Activated T-helper 1 cell treated with Interleukin-2 at 50 U/mL for 16 hours (primary cell): ENCODE measurements at regions not wholly inside any gene's neighbourhood (a gene's known extent, or its start where the extent isn't known, plus 50 kb on each side); places are given as distances from the start of the nearest gene placed in this dataset.

Source experiments
- DNase-seq: peaks from one replicate; pipeline ENCODE4 v3.0.0-alpha.2; 2020; ENCODE audit warnings: low read depth

DNA sequence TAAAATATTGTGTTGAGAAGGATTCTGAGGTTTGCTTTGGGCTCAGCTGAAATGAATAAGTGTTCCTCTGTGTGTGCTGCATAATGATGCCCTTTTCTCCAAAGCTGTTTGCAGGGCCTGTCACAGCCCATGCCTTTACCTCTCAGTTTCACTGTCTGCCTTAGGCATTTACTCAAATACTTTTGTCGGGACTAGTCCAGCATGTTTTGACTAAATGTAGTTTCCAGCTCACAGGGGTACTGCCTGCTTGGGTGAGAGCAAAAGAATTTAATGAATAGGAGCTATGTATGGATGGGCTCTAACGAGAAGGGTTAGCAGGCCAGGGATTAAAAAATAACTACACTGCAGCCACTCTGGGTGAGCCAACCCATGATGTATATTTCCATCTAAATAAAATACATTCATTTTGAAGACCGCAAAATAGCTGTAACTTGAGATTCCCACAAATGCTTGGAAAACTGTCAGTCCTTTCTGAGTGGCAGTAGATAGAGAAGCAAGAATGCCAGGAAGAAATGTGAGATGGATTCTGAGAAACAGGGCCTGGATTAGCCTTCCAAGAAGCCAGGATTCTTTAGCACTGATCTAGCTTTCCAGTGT, 549.2 kb upstream of the TBL1XR1 start:
- no peak for DNase-seq

- no peak for DNase-seq
Measured at GRCh38 chr3:177749836-177750235, 552.6 kb upstream of the TBL1XR1 start.

DNA sequence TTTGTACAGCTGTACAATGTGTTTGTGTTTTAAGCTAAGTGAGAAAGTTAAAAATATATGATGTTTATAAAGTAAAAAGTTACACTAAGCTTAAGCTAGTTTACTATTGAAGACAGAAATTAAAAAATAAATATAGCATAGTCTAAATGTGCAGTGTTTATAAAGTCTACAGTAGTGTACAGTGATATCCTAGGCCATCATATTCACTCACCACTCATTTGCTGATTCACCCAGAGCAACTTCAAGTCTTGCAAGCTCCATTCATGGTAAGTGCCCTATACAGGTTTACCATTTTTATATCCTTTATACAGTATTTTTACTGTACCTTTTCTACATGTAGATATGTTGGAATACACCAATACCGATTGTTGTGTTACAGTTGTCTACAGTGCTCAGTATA, 553.2 kb upstream of the TBL1XR1 start:
- no peak for DNase-seq

GRCh38 chr3:177751770-177752169, 554.5 kb upstream of the TBL1XR1 start:
- no peak for DNase-seq

GRCh38 chr3:177752831-177753230, 555.5 kb upstream of the TBL1XR1 start:
- no peak for DNase-seq

DNA sequence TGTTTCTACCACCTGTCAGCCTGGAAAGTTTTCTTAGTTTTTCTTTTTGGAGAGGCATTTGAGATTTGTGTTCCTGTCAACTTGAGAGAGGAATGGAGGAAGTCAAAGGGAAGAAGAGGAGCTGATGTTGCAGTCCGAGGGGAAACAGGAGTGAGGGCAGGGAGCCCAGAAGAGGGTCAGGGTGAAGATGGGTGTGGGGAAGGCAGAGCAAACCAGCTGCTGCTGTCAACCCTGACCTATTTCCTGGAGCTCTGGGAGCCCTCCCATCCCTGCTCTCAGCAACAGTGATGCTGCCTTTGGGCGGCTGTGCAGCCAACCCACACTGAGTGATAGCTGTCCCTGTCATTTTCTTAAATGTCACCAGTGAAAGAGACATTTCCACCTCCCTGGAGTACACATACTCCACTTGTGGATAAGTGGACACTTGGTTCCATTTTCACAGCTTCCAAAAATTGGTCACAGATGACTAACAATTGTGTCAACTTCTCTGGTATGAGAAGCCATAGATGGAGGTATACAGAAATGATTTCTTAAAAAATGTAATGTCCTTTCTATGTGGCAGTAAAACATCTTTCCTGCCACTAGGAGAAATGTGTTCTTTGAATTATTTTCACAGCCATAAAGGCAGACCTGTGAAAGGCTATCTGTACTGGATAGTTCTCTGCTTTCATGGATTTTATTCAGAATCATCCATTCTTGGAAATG, 556.3 kb upstream of the TBL1XR1 start:
- no peak for DNase-seq

DNA sequence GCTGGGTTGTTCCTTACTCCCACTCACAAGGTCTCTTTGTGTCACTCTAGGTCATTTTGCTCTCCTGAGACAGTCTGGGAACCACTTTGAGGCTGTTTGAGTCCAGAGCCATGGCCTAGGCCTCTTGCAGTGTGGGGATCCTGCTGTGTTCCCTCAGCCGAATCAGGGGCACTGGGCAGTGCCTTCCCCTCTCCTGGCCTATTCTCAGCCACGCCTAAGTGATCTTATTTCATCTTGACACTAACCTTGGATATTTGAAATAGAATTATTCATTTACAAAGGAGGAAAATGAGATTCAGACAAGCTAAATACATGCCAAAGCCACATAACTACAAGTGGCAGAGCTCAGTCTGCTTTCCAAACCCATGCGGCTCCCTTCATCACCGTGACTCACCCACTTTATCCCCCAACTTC, 557.2 kb upstream of the TBL1XR1 start:
- no peak for DNase-seq

DNA sequence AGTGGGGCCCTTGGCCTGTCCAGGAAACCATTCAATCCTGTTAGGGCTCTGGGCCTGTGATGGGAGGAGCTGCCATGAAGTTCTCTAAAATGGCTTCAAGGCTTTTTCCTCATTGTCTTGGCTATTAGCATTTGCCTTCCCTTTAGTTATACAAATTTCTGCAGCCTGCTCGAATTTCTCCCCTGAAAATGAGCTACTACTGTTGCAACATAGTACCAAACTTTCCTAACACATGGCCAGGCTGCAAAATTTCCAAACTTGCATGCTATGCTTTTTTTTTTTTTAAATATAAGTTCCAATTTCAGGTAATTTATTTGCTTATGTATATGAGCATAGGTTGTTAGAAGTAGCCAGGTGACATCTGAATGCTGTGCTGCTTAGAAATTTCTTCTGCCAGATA, 560.8 kb upstream of the TBL1XR1 start:
- DNase-seq, result no peak

- no peak for DNase-seq
Measured at GRCh38 chr3:177760803-177761202, 563.5 kb upstream of the TBL1XR1 start.

- no peak for DNase-seq
Measured at GRCh38 chr3:177764377-177764912, 567.2 kb upstream of the TBL1XR1 start.

DNA sequence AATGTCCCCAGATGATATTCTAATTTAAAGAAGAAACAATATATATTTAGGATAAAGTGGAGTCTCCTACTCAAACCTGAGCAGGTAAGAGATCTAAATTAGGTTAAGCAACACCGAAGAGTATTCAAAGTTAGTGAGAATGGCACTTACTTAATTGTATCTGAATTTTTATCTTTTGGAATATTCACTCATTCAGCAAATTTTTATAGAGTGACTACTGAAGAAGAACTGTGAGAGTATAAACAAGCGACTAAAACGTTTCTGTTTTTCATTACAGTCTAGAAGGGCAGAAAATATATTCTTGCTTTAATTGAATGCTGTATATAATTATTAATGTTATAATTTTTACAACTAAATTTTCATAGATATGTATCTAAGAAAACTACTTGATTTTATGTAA, 567.7 kb upstream of the TBL1XR1 start:
- no peak for DNase-seq

GRCh38 chr3:177770383-177771230, 573.3 kb upstream of the TBL1XR1 start:
- DNase-seq, result no peak

- DNase-seq, result no peak
Measured at GRCh38 chr3:177771780-177772179, 574.5 kb upstream of the TBL1XR1 start.

GRCh38 chr3:177772908-177773557, 575.8 kb upstream of the TBL1XR1 start:
- DNase-seq, result no peak

DNA sequence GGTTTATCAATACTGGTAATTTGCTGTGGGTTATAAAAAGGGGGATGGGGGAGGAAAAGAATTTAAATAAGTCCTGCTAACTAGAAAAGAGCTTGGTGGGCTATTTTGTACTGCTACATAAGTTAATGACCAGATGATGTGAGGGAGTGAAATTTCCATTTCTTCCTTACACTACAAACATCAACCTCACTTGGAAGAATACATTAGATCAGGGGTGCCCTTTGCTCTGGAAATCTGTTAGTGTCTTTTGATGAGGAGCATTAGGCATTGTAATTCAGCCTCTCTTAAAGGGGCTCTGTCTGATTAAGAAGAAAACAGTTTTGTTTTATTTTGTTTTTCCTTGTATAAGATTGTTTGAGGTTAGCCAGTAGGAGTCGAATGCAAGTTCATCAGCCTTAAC, 576.4 kb upstream of the TBL1XR1 start:
- no peak for DNase-seq

- DNase-seq, result no peak
Measured at GRCh38 chr3:177776661-177777101, 579.4 kb upstream of the TBL1XR1 start.

GRCh38 chr3:177777699-177778098, 580.4 kb upstream of the TBL1XR1 start:
- DNase-seq, result no peak

DNA sequence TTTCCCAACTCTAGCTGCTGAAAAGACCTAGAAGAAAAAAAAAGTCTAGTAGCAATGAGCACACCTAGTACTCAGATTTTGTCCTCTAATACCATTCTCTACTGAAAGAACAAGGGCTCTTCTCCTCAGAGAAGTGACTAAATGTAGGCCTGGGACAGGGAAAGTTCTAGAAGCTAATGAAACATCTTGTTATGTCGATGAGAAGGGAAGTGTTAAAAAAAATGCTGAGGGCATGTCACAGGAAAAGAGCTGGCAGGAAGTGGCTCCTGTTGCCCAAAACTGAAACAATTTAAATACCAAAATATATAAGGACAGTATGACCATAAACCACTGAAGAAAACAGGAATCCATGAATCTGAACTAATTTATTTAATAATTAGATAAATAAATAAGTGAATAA, 581.4 kb upstream of the TBL1XR1 start:
- DNase-seq, result no peak

GRCh38 chr3:177781686-177782161, 584.4 kb upstream of the TBL1XR1 start:
- no peak for DNase-seq

DNA sequence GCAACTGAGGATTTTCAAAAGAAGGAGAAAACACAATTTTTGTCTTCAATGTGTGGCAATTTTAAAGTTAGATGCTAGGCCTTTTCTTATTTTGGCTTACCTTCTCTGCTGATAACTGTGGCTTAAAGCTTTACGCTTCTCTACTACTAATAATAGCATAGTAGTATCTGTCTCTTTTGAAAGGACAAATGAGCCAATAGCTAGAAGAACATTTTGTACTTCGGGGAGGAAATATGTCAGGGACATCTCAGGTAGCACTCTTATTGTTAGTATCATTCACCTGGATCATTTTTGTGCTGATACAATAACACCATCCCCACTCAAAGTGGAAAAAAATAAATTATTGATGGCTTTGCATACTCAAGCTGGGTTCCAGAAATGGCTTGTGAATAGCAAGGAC, 586.1 kb upstream of the TBL1XR1 start:
- no peak for DNase-seq

GRCh38 chr3:177783767-177784166, 586.5 kb upstream of the TBL1XR1 start:
- no peak for DNase-seq
